ENCODE measurements at regions not wholly inside any gene's neighbourhood (a gene's known extent, or its start where the extent isn't known, plus 50 kb on each side); places are given as distances from the start of the nearest gene placed in this dataset.

DNA sequence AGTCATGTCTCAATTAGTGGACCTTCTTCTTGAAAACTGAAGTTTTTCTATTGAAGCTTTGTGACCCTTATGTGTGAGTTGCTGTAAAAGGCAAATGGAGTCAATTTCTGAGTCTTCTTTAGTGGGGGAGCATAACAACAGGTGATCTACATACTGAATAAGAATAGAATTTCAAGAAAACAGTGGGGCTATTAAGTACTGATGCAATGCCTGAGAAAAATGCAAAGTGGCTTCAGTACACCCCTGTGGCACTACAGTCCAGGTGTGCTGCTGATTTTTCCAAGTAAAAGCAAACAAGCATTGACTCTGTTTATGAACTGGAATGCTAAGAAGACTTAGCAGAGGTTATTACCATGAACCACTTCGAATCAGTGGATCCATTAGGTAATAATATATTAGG lies 328.0 kb upstream of the PABPC4L start:
- TF ChIP-seq, protein P1, sequence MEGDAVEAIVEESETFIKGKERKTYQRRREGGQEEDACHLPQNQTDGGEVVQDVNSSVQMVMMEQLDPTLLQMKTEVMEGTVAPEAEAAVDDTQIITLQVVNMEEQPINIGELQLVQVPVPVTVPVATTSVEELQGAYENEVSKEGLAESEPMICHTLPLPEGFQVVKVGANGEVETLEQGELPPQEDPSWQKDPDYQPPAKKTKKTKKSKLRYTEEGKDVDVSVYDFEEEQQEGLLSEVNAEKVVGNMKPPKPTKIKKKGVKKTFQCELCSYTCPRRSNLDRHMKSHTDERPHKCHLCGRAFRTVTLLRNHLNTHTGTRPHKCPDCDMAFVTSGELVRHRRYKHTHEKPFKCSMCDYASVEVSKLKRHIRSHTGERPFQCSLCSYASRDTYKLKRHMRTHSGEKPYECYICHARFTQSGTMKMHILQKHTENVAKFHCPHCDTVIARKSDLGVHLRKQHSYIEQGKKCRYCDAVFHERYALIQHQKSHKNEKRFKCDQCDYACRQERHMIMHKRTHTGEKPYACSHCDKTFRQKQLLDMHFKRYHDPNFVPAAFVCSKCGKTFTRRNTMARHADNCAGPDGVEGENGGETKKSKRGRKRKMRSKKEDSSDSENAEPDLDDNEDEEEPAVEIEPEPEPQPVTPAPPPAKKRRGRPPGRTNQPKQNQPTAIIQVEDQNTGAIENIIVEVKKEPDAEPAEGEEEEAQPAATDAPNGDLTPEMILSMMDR (IDR thresholded peaks at IDR 0.05; ENCODE audit: poor library complexity) = no peak
- TF ChIP-seq EZH2 (IDR thresholded peaks at IDR 0.05; ENCODE audit: borderline replicate concordance) = no peak
